M059J (cell line): ENCODE measurements at regions not wholly inside any gene's neighbourhood (a gene's known extent, or its start where the extent isn't known, plus 50 kb on each side); places are given as distances from the start of the nearest gene placed in this dataset.
"Not testable (repeated sequence)": the region's sequence is repeated elsewhere in the genome, so short reads cannot be mapped to it uniquely, and the experiment has no call there.

ENCODE experiments used
- DNase-seq: peaks from one replicate; pipeline ENCODE4 v3.0.0-alpha.2; 2012; ENCODE audit warnings: low read depth

DNA sequence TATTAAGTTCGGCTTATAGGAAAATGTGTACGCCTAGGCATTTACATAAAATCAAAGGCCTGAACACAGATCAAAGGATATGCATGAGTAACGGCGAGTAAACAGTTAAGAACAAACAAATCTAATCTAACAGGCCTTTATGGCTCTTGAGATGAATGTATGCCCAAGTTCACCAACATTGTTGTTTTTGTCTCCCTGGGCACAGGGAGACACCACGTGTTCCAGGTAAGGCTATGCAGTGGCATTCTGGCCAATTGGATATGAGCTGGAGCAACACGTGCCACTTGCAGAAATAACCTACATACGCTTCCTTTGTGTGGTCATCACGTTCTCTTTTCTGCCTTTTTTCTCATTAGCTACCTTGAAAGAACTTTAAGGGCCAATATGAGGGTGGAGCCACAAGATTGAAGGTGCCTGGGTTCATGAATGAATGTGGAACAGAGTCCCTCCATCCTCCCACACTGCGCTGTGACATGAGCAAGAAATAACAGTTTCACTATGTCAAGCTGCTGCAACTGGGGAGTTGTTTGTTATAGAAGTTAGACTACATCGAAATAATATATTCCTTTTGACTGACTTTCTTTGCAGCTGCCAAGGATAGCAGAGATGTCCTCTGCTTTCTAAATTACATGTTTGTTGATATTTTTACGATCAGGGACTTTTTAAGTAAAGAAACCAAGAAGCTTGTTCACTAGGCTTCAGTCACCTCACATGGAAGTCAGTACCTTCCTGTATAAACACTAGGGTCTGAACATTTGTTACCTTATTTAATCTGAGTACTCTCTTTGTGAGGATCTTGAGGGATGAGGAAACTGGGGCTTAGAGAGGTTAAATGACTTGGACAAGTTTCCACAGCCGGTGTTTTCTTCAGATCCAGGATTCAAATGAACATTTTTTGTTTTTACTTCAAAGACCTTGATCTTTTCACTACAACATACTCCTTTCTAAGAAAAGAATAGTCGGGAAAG is 427.5 kb upstream of the TBL1XR1 start:
- no peak for DNase-seq

- DNase-seq: no peak
Observed at GRCh38 chr3:177626045-177626444, 428.8 kb upstream of the TBL1XR1 start.

- DNase-seq: not testable (repeated sequence)
Observed at GRCh38 chr3:177628095-177628719, 430.9 kb upstream of the TBL1XR1 start.

DNA sequence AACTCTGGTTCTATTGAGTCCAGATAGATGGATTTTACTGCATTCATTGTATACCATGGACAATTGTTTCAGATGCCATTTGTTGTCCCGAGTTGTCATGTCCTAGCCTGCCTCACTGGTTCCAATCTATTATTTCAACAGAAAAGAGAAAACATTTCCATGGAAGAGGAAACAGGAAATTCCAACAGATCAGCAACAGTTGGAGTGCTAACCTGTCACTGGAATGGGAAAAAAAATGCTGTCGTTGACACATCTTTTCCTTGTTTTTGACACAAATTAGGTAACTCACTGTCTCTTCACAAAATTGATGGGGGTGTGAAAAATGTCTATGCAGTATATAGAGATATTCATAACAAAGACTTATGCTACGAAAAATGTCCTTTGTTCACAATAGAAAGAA is 432.0 kb upstream of the TBL1XR1 start:
- no peak for DNase-seq

- peak; percentile 88 for DNase-seq
Observed at GRCh38 chr3:177633671-177634207, 436.5 kb upstream of the TBL1XR1 start.

DNA sequence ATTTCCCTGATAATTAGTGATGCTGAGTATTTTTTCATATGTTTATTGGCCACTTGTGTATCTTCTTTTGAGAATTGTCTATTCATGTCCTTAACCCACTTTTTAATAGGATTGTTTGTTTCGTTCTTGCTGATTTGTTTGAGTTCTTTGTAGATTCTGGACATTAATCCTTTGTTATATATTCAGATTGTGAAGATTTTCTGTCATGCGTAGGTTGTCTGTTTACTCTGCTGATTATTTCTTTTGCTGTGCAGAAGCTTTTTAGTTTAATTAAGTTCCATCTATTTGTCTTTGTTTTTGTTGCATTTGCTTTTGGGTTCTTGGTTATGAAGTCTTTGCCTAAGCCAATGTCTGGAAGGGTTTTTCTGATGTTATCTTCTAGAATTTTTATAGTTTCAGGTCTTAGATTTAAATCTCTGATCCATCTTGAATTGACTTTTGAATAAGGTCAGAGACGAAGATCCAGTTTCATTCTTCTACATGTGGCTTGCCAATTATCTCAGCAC is 438.4 kb upstream of the TBL1XR1 start:
- DNase-seq: not testable (repeated sequence)

- peak; percentile 30 for DNase-seq
Observed at GRCh38 chr3:177640319-177640965, 443.2 kb upstream of the TBL1XR1 start.

GRCh38 chr3:177641206-177641605 is 443.9 kb upstream of the TBL1XR1 start:
- DNase-seq: no peak

DNA sequence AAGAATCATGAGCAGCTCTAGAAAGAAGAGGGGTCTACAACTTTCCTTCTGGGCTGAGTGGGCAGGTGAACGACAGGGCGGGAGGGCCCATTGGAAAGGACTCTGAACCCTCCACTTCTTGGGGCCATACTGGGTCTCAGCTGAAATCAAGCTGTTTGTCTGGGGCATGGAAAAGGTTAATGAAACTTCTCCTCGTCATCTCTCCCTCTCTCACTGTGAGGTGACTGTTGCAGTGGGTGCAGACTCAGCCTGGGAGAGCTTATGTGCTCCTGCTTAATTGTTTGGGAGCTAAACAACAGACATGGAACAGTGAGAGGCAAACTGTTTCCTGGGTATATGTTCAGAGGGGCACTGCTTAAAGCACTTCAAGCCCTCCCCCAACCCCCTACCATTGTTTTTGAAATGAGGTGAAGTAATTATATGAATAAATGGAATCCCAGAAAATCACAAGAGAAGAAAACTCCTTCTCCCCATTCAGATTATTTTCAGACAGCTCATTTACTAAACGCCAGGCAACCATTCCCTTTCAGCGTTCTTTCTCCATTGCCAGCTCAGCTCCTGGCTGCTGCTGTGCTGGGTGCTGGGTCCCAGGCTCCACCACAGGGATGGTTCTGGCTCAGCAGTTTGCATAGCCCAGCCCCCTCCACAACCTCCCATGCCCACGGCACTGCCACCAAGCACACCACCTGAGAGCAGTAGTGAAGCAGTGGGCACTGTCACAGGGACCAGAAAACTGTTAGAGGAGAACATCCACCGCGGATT is 444.9 kb upstream of the TBL1XR1 start:
- DNase-seq: no peak

GRCh38 chr3:177642804-177643125 is 445.5 kb upstream of the TBL1XR1 start:
- no peak for DNase-seq

DNA sequence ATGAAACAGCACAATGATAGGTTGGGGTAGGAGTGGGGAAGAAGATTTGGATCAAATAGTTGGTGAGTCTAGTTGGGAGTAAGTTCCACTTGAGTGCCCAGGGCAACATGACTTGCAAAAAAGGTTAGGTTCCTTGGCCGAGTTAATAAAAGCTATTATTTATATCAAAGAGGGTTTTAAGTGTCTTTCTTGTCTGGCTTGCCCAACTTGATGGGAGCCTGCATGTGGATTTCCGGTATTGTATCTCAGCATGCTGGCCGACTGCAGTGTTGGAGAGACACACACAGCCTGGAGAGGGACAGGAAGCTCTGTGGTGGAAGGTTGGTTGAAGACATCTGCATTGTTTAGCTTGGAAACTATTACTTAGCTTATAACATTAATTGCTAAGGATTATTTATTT is 449.5 kb upstream of the TBL1XR1 start:
- no peak for DNase-seq

- DNase-seq: no peak
Observed at GRCh38 chr3:177647341-177647740, 450.1 kb upstream of the TBL1XR1 start.

DNA sequence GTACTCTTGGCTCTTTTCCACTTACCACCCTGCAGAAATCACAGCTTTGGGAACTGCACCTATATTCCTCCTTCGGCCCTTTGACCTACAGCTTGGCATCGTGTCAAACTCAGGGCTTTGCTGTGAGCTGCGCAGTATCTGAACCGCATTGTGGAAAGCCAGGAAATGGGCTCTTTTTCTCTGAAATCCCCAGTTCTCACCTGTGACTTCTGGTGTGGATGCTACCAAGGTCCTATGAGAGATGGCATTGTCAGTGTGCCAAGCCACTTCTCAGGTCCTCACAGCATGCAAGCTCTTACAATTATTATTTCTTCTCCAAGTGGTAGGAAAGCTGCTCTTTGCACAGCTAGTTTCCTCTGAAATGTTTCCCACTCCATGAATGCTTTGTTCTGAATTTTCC is 450.6 kb upstream of the TBL1XR1 start:
- no peak for DNase-seq

GRCh38 chr3:177652556-177653291 is 455.4 kb upstream of the TBL1XR1 start:
- no peak for DNase-seq

- no peak for DNase-seq
Observed at GRCh38 chr3:177657243-177657642, 460.0 kb upstream of the TBL1XR1 start.

DNA sequence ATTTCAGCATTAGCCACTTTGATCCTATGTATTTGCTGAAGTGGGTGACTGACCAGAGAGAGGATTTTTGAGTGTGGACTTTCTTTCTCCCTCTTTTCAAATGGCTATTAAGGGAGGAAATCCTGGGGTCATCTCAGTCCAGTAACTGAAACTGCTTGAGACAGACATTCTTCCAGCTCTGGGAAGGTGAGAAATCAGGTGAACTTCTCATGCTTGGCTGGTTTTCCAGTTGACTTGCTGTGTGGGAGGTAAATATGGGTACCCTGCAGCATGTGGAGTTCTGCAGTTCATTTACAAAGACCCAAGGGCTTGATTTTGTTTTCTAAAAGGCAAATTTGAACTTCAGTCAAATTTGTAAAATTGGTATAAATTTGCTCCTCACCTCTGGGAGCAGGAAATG is 461.1 kb upstream of the TBL1XR1 start:
- no peak for DNase-seq

DNA sequence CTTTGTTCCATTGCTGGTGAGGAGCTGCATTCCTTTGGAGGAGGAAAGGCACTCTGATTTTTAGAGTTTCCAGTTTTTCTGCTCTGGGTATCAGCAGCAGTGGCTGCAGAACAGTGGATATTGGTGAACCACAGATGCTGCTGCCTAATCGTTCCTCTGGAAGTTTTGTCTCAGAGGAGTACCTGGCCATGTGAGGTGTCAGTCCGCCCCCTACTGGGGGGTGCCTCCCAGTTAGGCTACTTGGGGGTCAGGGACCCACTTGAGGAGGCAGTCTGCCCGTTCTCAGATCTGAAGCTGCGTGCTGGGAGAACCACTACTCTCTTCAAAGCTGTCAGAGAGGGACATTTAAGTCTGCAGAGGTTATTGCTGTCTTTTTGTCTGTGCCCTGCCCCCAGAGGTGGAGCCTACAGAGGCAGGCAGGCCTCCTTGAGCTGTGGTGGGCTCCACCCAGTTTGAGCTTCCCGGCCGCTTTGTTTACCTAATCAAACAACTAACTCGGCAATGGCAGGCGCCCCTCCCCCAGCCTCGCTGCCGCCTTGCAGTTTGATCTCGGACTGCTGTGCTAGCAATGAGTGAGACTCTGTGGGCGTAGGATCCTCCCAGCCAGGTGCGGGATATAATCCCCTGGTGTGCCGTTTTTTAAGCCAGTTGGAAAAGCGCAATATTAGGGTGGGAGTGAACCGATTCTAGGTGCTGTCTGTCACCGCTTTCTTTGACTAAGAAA is 467.3 kb upstream of the TBL1XR1 start:
- not testable (repeated sequence) for DNase-seq

- DNase-seq: peak; percentile 78
Observed at GRCh38 chr3:177665122-177665808, 468.0 kb upstream of the TBL1XR1 start.

- DNase-seq: no peak
Observed at GRCh38 chr3:177672252-177672911, 475.1 kb upstream of the TBL1XR1 start.
